ENCODE measurements at regions not wholly inside any gene's neighbourhood (a gene's known extent, or its start where the extent isn't known, plus 50 kb on each side); places are given as distances from the start of the nearest gene placed in this dataset.

- DNase-seq: no peak
Observed at GRCh38 chr1:98374098-98374497, 287.4 kb upstream of the SNX7 start.

GRCh38 chr1:98373056-98373455 lies 288.5 kb upstream of the SNX7 start:
- DNase-seq: peak; percentile 28 to 40

GRCh38 chr1:98371764-98372163 lies 289.8 kb upstream of the SNX7 start:
- no peak for DNase-seq

- DNase-seq: peak; percentile 34 to 64
Observed at GRCh38 chr1:98369463-98369862, 292.1 kb upstream of the SNX7 start.

- no peak for DNase-seq
Observed at GRCh38 chr1:98368995-98369394, 292.5 kb upstream of the SNX7 start.

GRCh38 chr1:98367426-98367825 lies 294.1 kb upstream of the SNX7 start:
- DNase-seq: no peak

- DNase-seq: no peak
Observed at GRCh38 chr1:98366343-98366742, 295.2 kb upstream of the SNX7 start.

- DNase-seq: peak; percentile 3 to 7
Observed at GRCh38 chr1:98364544-98364943, 297.0 kb upstream of the SNX7 start.

GRCh38 chr1:98360864-98361263 lies 300.7 kb upstream of the SNX7 start:
- no peak for DNase-seq

GRCh38 chr1:98355656-98356383 lies 305.7 kb upstream of the SNX7 start:
- peak; percentile 28 to 40 for DNase-seq

GRCh38 chr1:98352378-98352777 lies 309.1 kb upstream of the SNX7 start:
- DNase-seq: no peak

GRCh38 chr1:98351561-98351960 lies 310.0 kb upstream of the SNX7 start:
- DNase-seq: no peak

GRCh38 chr1:98345417-98345816 lies 316.1 kb upstream of the SNX7 start:
- DNase-seq: no peak

- DNase-seq: no peak
Observed at GRCh38 chr1:98344731-98345130, 316.8 kb upstream of the SNX7 start.

GRCh38 chr1:98342566-98342965 lies 319.0 kb upstream of the SNX7 start:
- DNase-seq: no peak

GRCh38 chr1:98340511-98340910 lies 321.0 kb upstream of the SNX7 start:
- DNase-seq: no peak

- DNase-seq: no peak
Observed at GRCh38 chr1:98336472-98337083, 324.9 kb upstream of the SNX7 start.

GRCh38 chr1:98333936-98334335 lies 327.6 kb upstream of the SNX7 start:
- DNase-seq: no peak

GRCh38 chr1:98333406-98333805 lies 328.1 kb upstream of the SNX7 start:
- no peak for DNase-seq

GRCh38 chr1:98331718-98332311 lies 329.7 kb upstream of the SNX7 start:
- no peak for DNase-seq

GRCh38 chr1:98331243-98331642 lies 330.3 kb upstream of the SNX7 start:
- no peak for DNase-seq

GRCh38 chr1:98330224-98330623 lies 331.3 kb upstream of the SNX7 start:
- DNase-seq: no peak

- no peak for DNase-seq
Observed at GRCh38 chr1:98328855-98329254, 332.7 kb upstream of the SNX7 start.

GRCh38 chr1:98327220-98327861 lies 334.2 kb upstream of the SNX7 start:
- no peak for DNase-seq
